SK-N-SH (cell line): ENCODE measurements at regions not wholly inside any gene's neighbourhood (a gene's known extent, or its start where the extent isn't known, plus 50 kb on each side); places are given as distances from the start of the nearest gene placed in this dataset.

Experiments
- CTCF ChIA-PET: fragments of 300-600, 350-600 bp; formaldehyde crosslinking; extraction: SDS; loops from one replicate; lab custom pipeline; 2021; lab: Yijun Ruan, JAX
- POLR2A ChIA-PET: fragments of 350-600 bp; sonication (Branson Sonifier 250); formaldehyde crosslinking; extraction: SDS; loops from one replicate; lab custom pipeline; 2020; ENCODE audit warnings: antibody characterized with exemption, inconsistent platforms; lab: Yijun Ruan, JAX
- DNase-seq: peaks from one replicate; pipeline ENCODE4 v3.0.0; 2012
- H2AFZ ChIP-seq: fragments of 200-600 bp; sonication (generic); 2 replicates; pipeline ENCODE4 v1.8.1; 2016; ENCODE audit warnings: antibody characterized with exemption, mild to moderate bottlenecking, low read depth
- H3F3A ChIP-seq: fragments of 200-600 bp; sonication (generic); replicated peaks from 2 replicates; pipeline ENCODE3; 2016; ENCODE audit warnings: antibody characterized with exemption, mild to moderate bottlenecking; ENCODE audit not compliant: insufficient read depth
- H3K27ac ChIP-seq, 2 experiments: fragments of 200-500 bp in 1 of 2; fragments of 200-600 bp in 1 of 2; sonication (Bioruptor generic) in 1 of 2; sonication (generic), shearing (Covaris generic) in 1 of 2; 2 replicates each; pipeline versions ENCODE4 v1.5.1 to v1.6.1; 2014 to 2016; ENCODE audit warnings: low read depth in 2 of 2, inconsistent platforms in 1 of 2, low read length in 1 of 2, mild to moderate bottlenecking in 1 of 2, mixed read lengths in 1 of 2
- H3K27me3 ChIP-seq: fragments of 200-600 bp; sonication (generic), shearing (Covaris generic); 2 replicates; pipeline ENCODE4 v1.6.1; 2016; ENCODE audit warnings: mixed run types; ENCODE audit not compliant: insufficient read depth
- H3K36me3 ChIP-seq, 2 experiments: fragments of 200-500 bp in 1 of 2; fragments of 200-600 bp in 1 of 2; sonication (Bioruptor generic) in 1 of 2; sonication (generic) in 1 of 2; replicated peaks in 1 of 2; 2 replicates each; pipeline versions ENCODE3 to v1.5.1; 2014 to 2016; ENCODE audit warnings: low read length in 1 of 2, mild to moderate bottlenecking in 1 of 2; ENCODE audit not compliant: insufficient read depth in 2 of 2, control insufficient read depth in 1 of 2
- H3K4me1 ChIP-seq, 2 experiments: fragments of 200-500 bp in 1 of 2; fragments of 200-600 bp in 1 of 2; sonication (Bioruptor generic) in 1 of 2; sonication (generic), shearing (Covaris generic) in 1 of 2; 2 replicates each; pipeline versions ENCODE4 v1.5.1 to v1.6.1; 2014 to 2016; ENCODE audit warnings: low read depth in 1 of 2, low read length in 1 of 2, mixed run types in 1 of 2; ENCODE audit not compliant: insufficient read depth in 2 of 2, control insufficient read depth in 1 of 2
- H3K4me2 ChIP-seq: fragments of 200-600 bp; sonication (generic), shearing (Covaris generic); 2 replicates; pipeline ENCODE4 v1.6.1; 2017; ENCODE audit warnings: mixed run types
- H3K4me3 ChIP-seq, 2 experiments: fragments of 200-500 bp in 1 of 2; fragments of 200-600 bp in 1 of 2; sonication (Bioruptor generic) in 1 of 2; sonication (generic), shearing (Covaris generic) in 1 of 2; 2 replicates each; pipeline versions ENCODE4 v1.5.1 to v1.8.1; 2014 to 2016; ENCODE audit warnings: low read depth in 2 of 2, inconsistent platforms in 1 of 2, low read length in 1 of 2, mild to moderate bottlenecking in 1 of 2, mixed read lengths in 1 of 2, moderate library complexity in 1 of 2
- H3K79me2 ChIP-seq: fragments of 200-600 bp; sonication (generic); 2 replicates; pipeline ENCODE4 v1.8.1; 2017; ENCODE audit warnings: mild to moderate bottlenecking; ENCODE audit not compliant: insufficient read depth
- H3K9ac ChIP-seq: fragments of 200-600 bp; sonication (generic); 2 replicates; pipeline ENCODE4 v1.6.1; 2017; ENCODE audit warnings: mixed run types
- H3K9me2 ChIP-seq: fragments of 200-600 bp; sonication (generic); 2 replicates; pipeline ENCODE4 v1.6.1; 2017; ENCODE audit warnings: mixed run types
- H3K9me3 ChIP-seq: fragments of 200-600 bp; sonication (generic); 2 replicates; pipeline ENCODE4 v1.6.1; 2017; ENCODE audit warnings: mixed run types, mild to moderate bottlenecking, moderate library complexity
- H4K20me1 ChIP-seq: fragments of 200-600 bp; sonication (generic); 2 replicates; pipeline ENCODE4 v1.6.1; 2017; ENCODE audit warnings: mild to moderate bottlenecking, mixed run types; ENCODE audit not compliant: insufficient read depth
- CHD2 ChIP-seq: fragments of 150-350 bp; IDR thresholded peaks from 2 replicates; pipeline ENCODE4 v1.6.1; 2018; ENCODE audit warnings: low read length; ENCODE audit not compliant: partially characterized antibody
- CTCF ChIP-seq: fragments of 200-600 bp; sonication (generic); IDR thresholded peaks from 2 replicates; pipeline ENCODE4 v1.6.1; 2017; ENCODE audit warnings: antibody characterized with exemption, mild to moderate bottlenecking, moderate library complexity
- ELF1 ChIP-seq: IDR thresholded peaks from 2 replicates; pipeline ENCODE4 v1.4.0; 2012
- EP300 ChIP-seq, 2 experiments: IDR thresholded peaks; 2 replicates each; pipeline versions ENCODE4 v1.4.0 to v1.6.1; 2012; ENCODE audit warnings: borderline replicate concordance in 1 of 2, low read depth in 1 of 2, low read length in 1 of 2
- EZH2phosphoT487 ChIP-seq: fragments of 200-600 bp; sonication (generic); IDR thresholded peaks from 2 replicates; pipeline ENCODE4 v1.6.1; 2017; ENCODE audit warnings: low read depth, mixed run types, mild to moderate bottlenecking, antibody characterized with exemption, moderate library complexity, borderline replicate concordance
- FOSL2 ChIP-seq: IDR thresholded peaks from 2 replicates; pipeline ENCODE4 v1.4.0; 2012; ENCODE audit warnings: low read depth, mild to moderate bottlenecking, moderate library complexity, borderline replicate concordance
- FOXJ3 ChIP-seq: sonication (generic); formaldehyde crosslinking; IDR thresholded peaks from 2 replicates; pipeline ENCODE4 v1.5.1; 2020; ENCODE audit warnings: mild to moderate bottlenecking, missing genetic modification reagents
- FOXM1 ChIP-seq: IDR thresholded peaks from 2 replicates; pipeline ENCODE4 v1.4.0; 2012; ENCODE audit warnings: low read depth, mild to moderate bottlenecking
- GABPA ChIP-seq: IDR thresholded peaks from 2 replicates; pipeline ENCODE4 v1.4.0; 2012; ENCODE audit warnings: low read depth, mild to moderate bottlenecking
- MEF2A ChIP-seq: IDR thresholded peaks from 2 replicates; pipeline ENCODE4 v1.4.0; 2012; ENCODE audit warnings: low read depth, borderline replicate concordance
- NFIC ChIP-seq: IDR thresholded peaks from 2 replicates; pipeline ENCODE4 v1.4.0; 2012; ENCODE audit warnings: borderline replicate concordance
- NRF1 ChIP-seq: IDR thresholded peaks from 2 replicates; pipeline ENCODE4 v1.6.1; 2012; ENCODE audit warnings: low read depth, mild to moderate bottlenecking, low read length
- POLR2AphosphoS5 ChIP-seq: IDR thresholded peaks from 2 replicates; pipeline ENCODE4 v1.6.1; 2012; ENCODE audit warnings: low read depth, low read length
- RAD21 ChIP-seq: IDR thresholded peaks from 2 replicates; pipeline ENCODE4 v1.6.1; 2012; ENCODE audit warnings: mild to moderate bottlenecking, low read length
- SIN3A ChIP-seq: IDR thresholded peaks from 2 replicates; pipeline ENCODE4 v1.6.1; 2012; ENCODE audit warnings: low read depth, mild to moderate bottlenecking, low read length, moderate library complexity, borderline replicate concordance
- SMC3 ChIP-seq: IDR thresholded peaks from 2 replicates; pipeline ENCODE4 v1.6.1; 2012; ENCODE audit warnings: low read depth, low read length, improper control_type of control experiment
- TAF1 ChIP-seq: IDR thresholded peaks from 2 replicates; pipeline ENCODE4 v1.6.1; 2012; ENCODE audit warnings: low read depth, mild to moderate bottlenecking, low read length, moderate library complexity, borderline replicate concordance
- TEAD4 ChIP-seq: IDR thresholded peaks from 2 replicates; pipeline ENCODE4 v1.4.0; 2012; ENCODE audit warnings: mild to moderate bottlenecking, borderline replicate concordance; ENCODE audit not compliant: insufficient read depth
- ZBTB33 ChIP-seq: IDR thresholded peaks from 2 replicates; pipeline ENCODE4 v1.4.0; 2012; ENCODE audit warnings: low read depth, borderline replicate concordance
- WGBS: methylation state at CpG from one replicate; pipeline ENCODE4 v1.1.6; 2017; ENCODE audit warnings: low lambda C conversion rate; 5-methylcytosine and 5-hydroxymethylcytosine counted together
- TF ChIP-seq, protein P1 (sequence below): IDR thresholded peaks from 2 replicates; pipeline ENCODE4 v1.4.0; 2012; ENCODE audit warnings: low read depth, borderline replicate concordance
- TF ChIP-seq, protein P2 (sequence below): fragments of 150-350 bp; IDR thresholded peaks from 2 replicates; pipeline ENCODE4 v1.6.1; 2017; ENCODE audit warnings: antibody characterized with exemption, low read length, low read depth, borderline replicate concordance

- TF ChIP-seq FOSL2 (no peak), FOXM1 (no peak), TEAD4 (no peak), EP300 (IDR thresholded peaks at IDR 0.05; ENCODE audit: borderline replicate concordance in 1 of 2, low read depth in 1 of 2, low read length in 1 of 2) (no peak), MEF2A (no peak), TAF1 (no peak), EZH2phosphoT487 (no peak)
- TF ChIP-seq, protein P1, sequence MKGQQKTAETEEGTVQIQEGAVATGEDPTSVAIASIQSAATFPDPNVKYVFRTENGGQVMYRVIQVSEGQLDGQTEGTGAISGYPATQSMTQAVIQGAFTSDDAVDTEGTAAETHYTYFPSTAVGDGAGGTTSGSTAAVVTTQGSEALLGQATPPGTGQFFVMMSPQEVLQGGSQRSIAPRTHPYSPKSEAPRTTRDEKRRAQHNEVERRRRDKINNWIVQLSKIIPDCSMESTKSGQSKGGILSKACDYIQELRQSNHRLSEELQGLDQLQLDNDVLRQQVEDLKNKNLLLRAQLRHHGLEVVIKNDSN: no peak
- TF ChIP-seq, protein P2, sequence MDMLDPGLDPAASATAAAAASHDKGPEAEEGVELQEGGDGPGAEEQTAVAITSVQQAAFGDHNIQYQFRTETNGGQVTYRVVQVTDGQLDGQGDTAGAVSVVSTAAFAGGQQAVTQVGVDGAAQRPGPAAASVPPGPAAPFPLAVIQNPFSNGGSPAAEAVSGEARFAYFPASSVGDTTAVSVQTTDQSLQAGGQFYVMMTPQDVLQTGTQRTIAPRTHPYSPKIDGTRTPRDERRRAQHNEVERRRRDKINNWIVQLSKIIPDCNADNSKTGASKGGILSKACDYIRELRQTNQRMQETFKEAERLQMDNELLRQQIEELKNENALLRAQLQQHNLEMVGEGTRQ: no peak
- 55% methylated on average over 6 of the region's 6 CpGs for WGBS
- no peaks in the 10 kb centered on the region for H3K9me2 ChIP-seq
- H4K20me1 ChIP-seq: no peaks in the 10 kb centered on the region
- no peaks in the 10 kb centered on the region for H3K9me3 ChIP-seq
- H3K4me2 ChIP-seq: no peak overlapping the region
- H3K4me1 ChIP-seq: no peaks in the 10 kb centered on the region; a peak in 3 of 4 replicates
- CTCF ChIA-PET: interaction anchor here (1.3 to 3.3 kb wide), 2 partner anchors 9 to 11 kb away, joined by 3 to 19 read pairs; no protein-coding TSS in a partner anchor
- no peak overlapping the region for H3K27ac ChIP-seq
- H3K27me3 ChIP-seq: no peaks in the 10 kb centered on the region
- no peaks in the 10 kb centered on the region for H3K79me2 ChIP-seq
- no peaks in the 10 kb centered on the region for H3K36me3 ChIP-seq
- POLR2A ChIA-PET: no interaction called here
- no peak for DNase-seq
- no peak overlapping the region for H3K4me3 ChIP-seq
- H3K9ac ChIP-seq: no peak overlapping the region
- H3F3A ChIP-seq: no peaks in the 10 kb centered on the region
- peak overlapping the region; percentile 30; the same call in 1 of the 2 replicates for H2AFZ ChIP-seq
Observed at GRCh38 chr7:108648989-108649388, 79.3 kb downstream of the DNAJB9 start.

DNA sequence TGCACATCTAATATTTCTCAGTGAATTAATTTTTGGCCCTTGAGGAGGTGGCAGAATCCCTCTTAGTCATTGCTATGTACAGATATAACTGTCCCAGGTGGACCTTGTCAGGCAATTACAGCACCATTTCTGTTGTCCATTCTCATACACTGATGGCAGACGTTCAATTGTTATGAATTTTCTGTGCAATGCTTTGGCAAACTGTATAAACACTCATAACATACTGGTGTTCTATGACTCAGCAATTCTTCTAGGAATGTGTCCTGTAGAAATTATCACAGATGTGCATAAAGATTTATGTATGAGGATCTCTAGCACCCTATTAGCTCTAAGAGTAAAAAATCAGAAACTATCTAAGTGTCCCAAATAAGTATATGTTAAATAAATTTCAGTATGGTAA lies 80.8 kb downstream of the DNAJB9 start:
- ChIA-PET CTCF (interaction anchor here (1.6 kb wide), 1 partner anchor 10 kb away, joined by 6 read pairs; no protein-coding TSS in a partner anchor), POLR2A (no interaction called here)
- Histone ChIP-seq H2AFZ (no peak overlapping the region), H3K79me2 (no peaks in the 10 kb centered on the region), H3K4me1 (no peaks in the 10 kb centered on the region; a peak in 3 of 4 replicates), H3F3A (no peaks in the 10 kb centered on the region), H3K36me3 (no peaks in the 10 kb centered on the region), H3K9ac (no peak overlapping the region), H4K20me1 (no peaks in the 10 kb centered on the region), H3K27ac (no peak overlapping the region), H3K9me3 (no peaks in the 10 kb centered on the region), H3K4me2 (no peak overlapping the region), H3K4me3 (no peak overlapping the region), H3K27me3 (no peaks in the 10 kb centered on the region), H3K9me2 (no peaks in the 10 kb centered on the region)
- no peak for DNase-seq
- 28% methylated on average over 1 of the region's 1 CpG for whole genome bisulfite sequencing
- TF ChIP-seq TEAD4 (no peak), NRF1 (no peak), ZBTB33 (no peak), ELF1 (no peak), SIN3A (no peak), FOXM1 (no peak), TAF1 (no peak), GABPA (no peak), RAD21 (no peak), EP300 (IDR thresholded peaks at IDR 0.05; ENCODE audit: borderline replicate concordance in 1 of 2, low read depth in 1 of 2, low read length in 1 of 2) (no peak), POLR2AphosphoS5 (no peak), CTCF (no peak), NFIC (no peak), SMC3 (no peak), FOXJ3 (no peak), CHD2 (no peak)
- TF ChIP-seq, protein P1: no peak
